HG03442 (cell line): ENCODE measurements at regions not wholly inside any gene's neighbourhood (a gene's known extent, or its start where the extent isn't known, plus 50 kb on each side); places are given as distances from the start of the nearest gene placed in this dataset.

Experiments used
- ATAC-seq: cut with Tn5 transposase; IDR thresholded peaks from one replicate; pipeline ENCODE4 v1.9.1; 2021; ENCODE audit warnings: mild to moderate bottlenecking, moderate library complexity; ENCODE audit not compliant: unreplicated experiment

DNA sequence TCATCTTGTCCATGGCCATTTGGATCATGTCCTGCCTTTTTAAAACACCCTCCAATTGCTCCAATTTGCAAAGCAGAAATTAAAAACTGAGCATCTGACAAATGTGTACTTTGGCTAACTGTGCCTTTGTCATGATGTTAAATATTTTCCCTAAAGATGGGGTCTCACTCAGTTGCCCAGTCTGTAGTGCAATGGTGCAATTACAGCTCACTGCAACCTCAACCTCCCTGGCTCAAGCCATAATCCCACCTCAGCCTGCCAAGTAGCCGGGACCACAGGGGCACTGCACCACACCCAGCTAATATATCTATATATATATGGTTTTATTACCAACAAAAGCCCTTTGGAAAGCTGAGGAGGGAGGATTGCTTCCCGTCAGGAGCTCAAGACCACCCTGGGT, 782.7 kb downstream of the UQCRFS1 start:
- no peak for ATAC-seq

GRCh38 chr19:28429356-28429755, 783.6 kb downstream of the UQCRFS1 start:
- no peak for ATAC-seq

DNA sequence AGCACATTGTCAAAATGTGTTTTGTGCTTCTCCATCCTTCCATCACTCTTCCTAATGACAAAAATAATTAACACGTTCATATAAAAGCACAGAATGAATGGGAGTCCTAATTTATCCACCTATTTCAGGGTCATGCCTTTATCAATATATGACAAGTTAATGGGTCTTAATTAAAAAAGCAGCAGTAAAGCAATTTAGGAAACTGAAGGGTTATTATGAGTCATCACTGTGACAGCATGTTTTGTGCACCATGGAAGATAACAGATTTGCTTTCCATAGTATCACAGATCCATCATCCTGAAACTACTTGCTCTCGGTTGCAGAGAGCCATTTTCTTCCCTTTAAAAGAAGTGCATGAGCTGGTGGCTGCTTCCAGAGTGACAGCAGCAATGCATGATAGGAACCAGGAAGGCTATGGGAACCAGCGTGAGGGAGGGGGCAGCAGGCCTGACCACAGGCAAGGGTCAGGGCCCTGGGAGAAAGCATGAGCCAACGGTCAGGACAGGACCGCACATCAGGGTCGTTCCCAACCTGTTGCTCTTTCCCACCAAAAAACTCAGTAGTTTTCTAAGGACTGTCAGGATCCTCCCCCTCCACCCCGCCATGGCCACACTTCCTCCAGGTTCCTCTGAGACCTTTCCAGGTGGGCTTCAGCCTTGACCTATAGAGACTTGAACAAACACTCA, 784.1 kb downstream of the UQCRFS1 start:
- no peak for ATAC-seq

DNA sequence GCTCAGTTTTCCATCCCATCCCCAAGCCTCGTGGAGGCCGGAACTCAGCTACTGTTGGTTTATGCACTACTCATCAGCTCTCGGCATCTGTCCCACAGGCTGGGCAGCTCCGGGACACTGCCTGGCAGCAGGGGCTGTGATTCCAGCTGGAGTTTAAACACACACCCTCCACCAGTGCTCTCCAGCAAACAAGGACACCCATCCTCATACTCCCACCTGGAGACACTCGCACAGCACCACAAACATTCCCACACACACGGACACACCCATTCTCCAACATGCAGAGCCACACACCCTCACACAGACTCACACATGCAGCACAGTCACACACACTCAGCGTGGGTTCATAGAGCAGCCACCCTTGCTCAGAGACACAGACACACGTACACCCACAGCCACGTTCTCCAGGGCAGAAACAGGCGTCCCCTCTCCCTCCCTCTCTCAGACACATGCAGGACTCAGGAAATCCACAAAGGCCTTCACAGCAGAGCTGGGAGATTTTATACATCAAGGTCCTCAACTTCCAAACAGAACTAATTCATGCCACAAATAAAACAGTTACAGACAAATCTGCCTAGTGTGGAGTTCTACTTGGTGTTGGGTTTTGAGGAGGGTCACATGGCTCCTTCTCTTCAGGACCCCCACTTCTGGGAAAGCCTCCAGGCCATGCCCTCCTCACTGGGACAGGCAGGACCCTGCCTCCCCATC, 785.4 kb downstream of the UQCRFS1 start:
- no peak for ATAC-seq

- ATAC-seq = no peak
Observed at GRCh38 chr19:28426730-28427225, 786.2 kb downstream of the UQCRFS1 start.

DNA sequence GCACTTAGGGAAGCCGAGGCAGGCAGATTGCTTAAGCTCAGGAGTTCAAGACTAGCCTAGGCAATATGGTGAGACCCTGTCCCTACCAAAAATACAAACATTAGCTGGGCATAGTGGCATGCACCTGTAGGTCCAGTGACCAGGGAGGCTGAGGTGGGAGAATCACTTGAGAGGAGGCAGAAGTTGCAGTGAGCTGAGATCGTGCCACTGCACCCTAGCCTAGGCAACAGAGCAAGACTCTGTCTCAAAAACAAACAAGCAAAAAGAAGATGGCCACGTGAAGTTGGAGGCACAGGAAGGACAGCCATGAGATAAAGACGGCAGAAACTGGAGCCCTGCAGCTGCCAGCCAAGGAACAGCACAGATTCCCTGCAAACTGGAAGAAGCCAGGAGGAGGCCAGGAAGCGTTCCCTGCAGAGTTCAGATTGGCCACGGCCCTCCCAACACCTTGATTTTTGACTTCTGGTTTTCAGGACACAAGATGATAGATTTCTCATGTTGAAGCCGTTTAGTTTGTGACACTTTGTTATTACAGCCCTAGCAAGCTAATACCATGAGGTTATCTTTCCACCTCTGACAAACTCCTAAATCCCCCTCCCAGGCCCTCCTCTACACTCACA, 786.7 kb downstream of the UQCRFS1 start:
- no peak for ATAC-seq

DNA sequence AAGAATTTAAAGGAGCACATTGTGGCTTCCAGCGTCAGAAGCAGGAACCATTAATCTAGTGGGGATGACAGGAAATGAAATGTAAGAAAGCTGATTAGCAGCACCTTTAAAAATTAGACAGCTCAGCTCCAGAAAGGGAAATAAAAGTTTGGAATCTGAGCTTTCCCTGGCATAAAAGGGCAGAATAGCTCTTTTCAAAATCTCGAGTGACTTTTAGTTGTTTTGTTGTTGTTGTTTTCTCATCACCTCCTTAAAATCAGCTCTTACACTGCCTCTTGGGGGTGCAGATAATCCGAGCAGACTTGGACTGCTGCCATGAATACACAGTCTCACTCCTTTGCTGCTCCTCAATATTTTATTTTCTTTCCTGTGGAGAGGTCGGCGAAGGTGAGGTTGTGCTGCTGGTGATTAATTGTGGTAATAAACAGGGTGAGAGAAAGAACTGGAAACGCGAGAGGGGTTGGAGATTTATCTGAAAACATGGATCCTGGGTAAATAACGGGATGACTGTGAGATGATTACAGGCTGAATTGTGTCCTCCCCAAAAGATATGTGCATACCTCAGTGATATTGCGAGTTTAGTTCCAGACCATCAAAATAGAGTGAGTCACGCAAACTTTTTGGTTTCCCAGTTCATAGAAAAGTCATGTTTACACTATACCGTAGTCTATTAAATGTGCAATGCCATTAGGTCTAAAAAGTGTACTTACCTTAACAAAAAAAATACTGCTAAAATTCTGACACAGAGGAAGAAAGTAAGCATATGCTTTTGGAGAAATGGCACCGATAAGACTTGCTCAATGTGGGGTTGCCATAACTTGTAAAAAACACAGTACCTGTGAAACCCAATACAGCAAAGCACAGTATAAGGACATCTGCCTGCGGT, 787.7 kb downstream of the UQCRFS1 start:
- no peak for ATAC-seq

DNA sequence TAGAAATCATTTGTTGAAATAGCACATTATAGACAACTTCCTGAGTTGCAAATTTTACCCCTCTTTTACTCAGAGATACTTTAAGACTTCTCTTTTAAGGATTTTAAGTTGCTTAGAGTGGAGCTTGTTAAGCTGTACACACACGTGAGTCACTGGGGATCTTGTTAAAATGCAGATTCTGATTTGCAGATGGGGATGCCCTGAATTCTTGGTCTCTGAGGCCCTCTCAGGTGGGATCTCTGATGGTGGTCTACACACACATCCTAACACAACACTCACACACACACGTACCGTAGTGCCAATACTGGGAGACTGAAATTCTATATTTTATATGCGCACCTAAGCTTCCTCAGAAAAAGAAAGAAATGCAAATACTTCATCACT, 788.3 kb downstream of the UQCRFS1 start:
- no peak for ATAC-seq

DNA sequence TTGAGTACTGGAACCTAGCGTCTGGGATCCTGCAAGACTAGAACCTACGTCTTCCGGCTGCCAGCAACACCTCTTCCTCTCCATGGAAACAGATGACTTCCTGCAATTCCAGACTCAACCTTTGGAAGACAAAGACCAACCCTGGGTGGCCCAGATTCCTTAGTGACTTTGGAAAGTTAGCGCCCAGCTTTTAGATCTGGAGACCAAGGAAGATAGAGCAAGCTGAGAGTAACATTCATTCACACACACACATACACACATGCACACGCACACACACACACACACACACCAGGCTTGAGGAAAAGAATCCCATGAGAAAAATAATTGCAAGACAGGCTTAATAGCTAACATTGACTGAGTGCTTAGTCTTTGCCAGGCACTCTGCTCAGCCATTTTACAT, 788.9 kb downstream of the UQCRFS1 start:
- no peak for ATAC-seq

GRCh38 chr19:28422791-28423650, 789.9 kb downstream of the UQCRFS1 start:
- no peak for ATAC-seq

GRCh38 chr19:28422046-28422445, 790.9 kb downstream of the UQCRFS1 start:
- ATAC-seq = no peak

DNA sequence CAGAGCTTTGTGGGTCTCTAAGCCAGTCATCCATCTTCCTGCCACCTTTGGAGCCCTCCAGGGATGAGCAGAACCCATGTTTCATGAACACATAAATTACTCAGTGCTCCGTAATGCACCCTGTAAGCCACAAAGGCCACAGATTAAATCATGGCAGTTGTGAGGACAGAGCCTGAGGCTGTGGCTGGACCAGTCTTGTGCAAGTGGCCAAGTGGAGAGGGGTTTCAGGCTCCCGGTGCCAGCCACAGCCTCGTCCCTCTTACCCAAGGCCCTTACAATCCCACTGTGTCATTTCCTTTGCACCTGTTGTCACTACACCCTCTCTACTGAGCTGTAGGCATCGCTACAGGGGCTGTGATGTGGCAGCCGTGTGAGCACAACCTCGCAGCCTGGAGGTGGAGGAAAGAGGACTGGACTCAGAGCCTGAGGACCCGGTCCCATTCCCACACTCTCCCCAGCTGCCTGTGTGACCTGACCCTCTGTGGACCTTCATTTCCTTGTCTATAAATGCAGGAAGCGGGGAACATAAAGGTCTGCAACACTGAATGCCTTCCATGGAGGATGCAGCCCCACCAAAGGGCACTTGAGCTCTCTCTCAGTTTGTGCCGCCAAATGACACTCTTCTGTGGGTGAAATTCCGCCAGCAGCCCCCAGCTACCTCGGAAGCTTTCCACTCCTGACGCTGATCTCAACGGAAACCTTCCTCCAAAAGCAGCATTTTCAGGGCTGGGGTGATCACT, 792.0 kb downstream of the UQCRFS1 start:
- ATAC-seq = no peak

DNA sequence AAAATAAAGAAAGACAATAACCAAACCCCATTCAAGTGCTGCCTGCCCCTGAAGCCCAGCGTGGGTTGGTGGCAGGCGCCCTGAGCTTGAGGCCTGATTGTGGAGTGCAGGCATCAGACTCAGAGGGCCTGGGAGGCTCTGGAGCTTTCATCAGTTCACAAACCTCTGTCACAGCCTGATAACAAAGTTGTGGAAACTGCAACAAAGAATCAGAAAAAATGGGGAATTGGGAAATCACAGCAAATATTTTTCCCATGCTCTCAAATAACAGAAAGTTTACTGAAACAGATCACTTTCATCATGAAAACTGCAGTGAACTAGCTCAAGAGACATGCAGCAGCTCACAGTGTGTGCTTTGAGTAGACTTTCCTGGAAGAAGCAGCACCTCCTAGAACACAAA, 793.6 kb downstream of the UQCRFS1 start:
- ATAC-seq = no peak

DNA sequence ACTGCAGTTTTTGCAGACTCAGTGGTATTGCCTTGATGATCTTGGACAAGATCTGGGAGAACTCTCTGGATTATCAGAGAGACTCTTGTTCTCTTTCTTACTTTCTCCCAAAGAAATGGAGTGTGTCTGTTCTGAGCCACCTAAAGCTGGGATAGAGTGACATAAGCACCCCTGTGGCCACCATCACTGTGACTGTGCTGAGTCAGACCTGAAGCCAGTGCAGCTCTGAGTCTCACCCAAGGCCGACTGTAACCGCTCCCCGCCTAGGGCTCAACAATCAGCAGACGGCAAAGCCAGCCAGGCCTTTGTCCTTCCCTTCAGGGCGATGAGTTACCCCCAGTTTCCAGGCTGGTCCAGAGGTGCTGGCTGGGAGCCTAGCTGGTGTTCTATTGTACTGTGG, 795.6 kb downstream of the UQCRFS1 start:
- ATAC-seq = no peak

DNA sequence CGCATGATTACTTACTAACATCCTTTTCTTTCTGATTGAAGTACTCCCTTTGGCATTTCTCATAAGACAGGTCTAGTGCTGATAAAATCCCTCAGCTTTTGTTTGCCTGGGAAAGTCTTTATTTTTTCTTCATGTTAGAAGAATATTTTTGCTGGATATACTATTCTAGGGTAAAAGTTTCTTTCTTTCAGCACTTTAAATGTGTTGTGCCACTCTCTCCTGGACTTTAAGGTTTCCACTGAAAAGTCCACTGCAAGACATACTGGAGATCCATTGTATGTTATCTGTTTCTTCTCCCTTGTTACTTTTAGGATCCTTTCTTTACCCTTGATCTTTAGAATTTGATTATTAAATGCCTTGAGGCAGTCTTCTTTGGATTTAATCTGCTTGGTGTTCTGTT, 796.7 kb downstream of the UQCRFS1 start:
- no peak for ATAC-seq

- no peak for ATAC-seq
Observed at GRCh38 chr19:28414748-28415147, 798.2 kb downstream of the UQCRFS1 start.

- ATAC-seq = no peak
Observed at GRCh38 chr19:28409859-28410258, 803.1 kb downstream of the UQCRFS1 start.

GRCh38 chr19:28406966-28407365, 806.0 kb downstream of the UQCRFS1 start:
- no peak for ATAC-seq

- ATAC-seq = no peak
Observed at GRCh38 chr19:28405346-28405742, 807.6 kb downstream of the UQCRFS1 start.
